OCI-LY3 (cell line): ENCODE measurements at regions not wholly inside any gene's neighbourhood (a gene's known extent, or its start where the extent isn't known, plus 50 kb on each side); places are given as distances from the start of the nearest gene placed in this dataset.

ENCODE experiments used
- EZH2phosphoT487 ChIP-seq: fragments of 200-600 bp; shearing (Covaris generic); IDR thresholded peaks from 2 replicates; pipeline ENCODE4 v1.6.1; 2018; ENCODE audit warnings: antibody characterized with exemption, mixed run types, low read depth
- TF ChIP-seq, protein P1 (sequence below): fragments of 200-600, 300-600 bp; sonication (generic); IDR thresholded peaks from 2 replicates; pipeline ENCODE4 v1.5.1; 2014; ENCODE audit warnings: antibody characterized with exemption, low read length, low read depth

DNA sequence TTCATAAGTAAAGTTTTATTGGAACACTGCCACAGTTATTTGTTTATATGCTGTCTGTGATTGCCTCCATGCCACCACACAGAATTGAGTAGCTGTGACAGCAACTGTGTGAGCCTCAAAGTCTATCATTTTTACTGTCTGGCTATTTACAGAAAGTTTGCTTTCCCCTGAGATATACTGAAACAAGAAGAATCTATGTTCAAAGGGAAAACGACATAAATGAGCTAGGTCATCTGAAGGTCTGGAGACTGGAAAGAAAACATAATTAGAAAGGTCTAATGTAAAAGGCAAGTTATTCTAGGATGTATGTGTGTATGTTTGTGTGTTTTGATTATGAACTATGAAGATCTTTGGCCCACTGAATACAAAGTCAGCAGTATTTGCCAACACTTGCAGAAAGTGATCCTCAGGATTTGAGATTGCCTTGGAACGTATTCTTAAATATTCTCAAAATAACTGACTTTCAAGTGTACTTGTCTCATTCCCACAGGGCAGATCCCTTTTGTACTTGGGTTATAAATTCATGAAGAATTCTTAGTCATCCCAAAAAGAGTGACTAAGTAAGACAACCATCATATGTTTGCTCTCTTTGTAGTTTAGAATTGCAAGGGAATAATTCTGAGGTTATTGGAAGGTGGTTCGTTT is 677.7 kb downstream of the DOK5 start:
- TF ChIP-seq, protein P1, sequence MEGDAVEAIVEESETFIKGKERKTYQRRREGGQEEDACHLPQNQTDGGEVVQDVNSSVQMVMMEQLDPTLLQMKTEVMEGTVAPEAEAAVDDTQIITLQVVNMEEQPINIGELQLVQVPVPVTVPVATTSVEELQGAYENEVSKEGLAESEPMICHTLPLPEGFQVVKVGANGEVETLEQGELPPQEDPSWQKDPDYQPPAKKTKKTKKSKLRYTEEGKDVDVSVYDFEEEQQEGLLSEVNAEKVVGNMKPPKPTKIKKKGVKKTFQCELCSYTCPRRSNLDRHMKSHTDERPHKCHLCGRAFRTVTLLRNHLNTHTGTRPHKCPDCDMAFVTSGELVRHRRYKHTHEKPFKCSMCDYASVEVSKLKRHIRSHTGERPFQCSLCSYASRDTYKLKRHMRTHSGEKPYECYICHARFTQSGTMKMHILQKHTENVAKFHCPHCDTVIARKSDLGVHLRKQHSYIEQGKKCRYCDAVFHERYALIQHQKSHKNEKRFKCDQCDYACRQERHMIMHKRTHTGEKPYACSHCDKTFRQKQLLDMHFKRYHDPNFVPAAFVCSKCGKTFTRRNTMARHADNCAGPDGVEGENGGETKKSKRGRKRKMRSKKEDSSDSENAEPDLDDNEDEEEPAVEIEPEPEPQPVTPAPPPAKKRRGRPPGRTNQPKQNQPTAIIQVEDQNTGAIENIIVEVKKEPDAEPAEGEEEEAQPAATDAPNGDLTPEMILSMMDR = no peak
- TF ChIP-seq EZH2phosphoT487 = no peak
